ENCODE measurements at regions not wholly inside any gene's neighbourhood (a gene's known extent, or its start where the extent isn't known, plus 50 kb on each side); places are given as distances from the start of the nearest gene placed in this dataset.

- Histone ChIP-seq H3K9ac (no peak overlapping the region), H4K20me1 (ENCODE audit: insufficient read depth) (no peaks in the 10 kb centered on the region), H3K4me1 (ENCODE audit: insufficient read depth) (no peaks in the 10 kb centered on the region), H3K9me2 (ENCODE audit: insufficient read depth) (no peaks in the 10 kb centered on the region), H3K4me2 (ENCODE audit: unreplicated experiment) (no peak overlapping the region), H3K27ac (no peak overlapping the region), H3K9me3 (ENCODE audit: low read depth) (no peaks in the 10 kb centered on the region), H2AFZ (no peak overlapping the region), H3K79me2 (ENCODE audit: insufficient read depth) (no peaks in the 10 kb centered on the region), H3K4me3 (no peak overlapping the region), H3F3A (ENCODE audit: insufficient read depth) (no peaks in the 10 kb centered on the region), H3K36me3 (ENCODE audit: low read depth) (no peaks in the 10 kb centered on the region), H3K27me3 (replicated peaks; ENCODE audit: insufficient read depth) (peaks cover 47% of the 10 kb centered on the region)
- no peak for DNase-seq
- WGBS, 2 experiments (ENCODE audit: low coverage in 1 of 2, low lambda C conversion rate in 2 of 2, missing lambda C conversion rate in 2 of 2) = 30 to 32% methylated on average over 3 of the region's 3 CpGs
- in situ Hi-C loops (cut with MboI) = no loop called here
- TF ChIP-seq EZH2 (IDR thresholded peaks at IDR 0.05; ENCODE audit: insufficient read depth, poor library complexity, severe bottlenecking) (no peak), EZH2phosphoT487 (IDR thresholded peaks at IDR 0.05; ENCODE audit: insufficient read depth, low read depth) (no peak)
Measured at GRCh38 chr18:57983472-57983871, 60.6 kb upstream of the NEDD4L start.

DNA sequence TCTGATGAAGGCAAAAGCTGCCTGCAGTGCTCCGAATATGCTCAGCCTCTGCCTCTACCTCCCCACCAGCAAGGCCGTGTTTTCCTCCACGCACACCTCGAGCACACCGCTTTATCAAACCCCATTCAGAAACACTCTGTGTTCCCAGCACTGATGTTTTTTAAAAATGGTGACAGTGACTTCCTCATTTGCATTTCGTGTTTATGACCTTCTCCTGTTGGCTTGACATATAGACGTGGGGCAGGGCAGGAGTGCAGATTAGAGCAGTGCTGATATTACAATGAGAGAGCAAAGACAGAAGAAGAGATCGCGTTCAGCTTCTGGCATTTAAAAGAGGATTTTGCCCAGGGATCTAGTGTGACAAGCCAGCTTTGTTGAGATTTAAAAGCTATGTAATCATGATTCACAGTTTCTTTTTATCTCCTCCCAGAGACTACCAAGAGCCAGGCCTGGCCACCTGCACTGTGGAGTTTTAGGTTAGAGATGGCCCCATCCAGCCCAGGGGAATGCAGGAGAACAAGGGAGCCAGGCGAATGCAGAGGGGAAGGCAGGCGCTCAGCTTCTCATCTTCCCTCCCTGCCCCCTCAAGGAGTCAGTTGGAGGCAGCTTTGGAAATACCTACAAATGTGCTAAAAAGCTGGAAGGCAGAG is 61.5 kb upstream of the NEDD4L start:
- Histone ChIP-seq H4K20me1 (ENCODE audit: insufficient read depth) (no peaks in the 10 kb centered on the region), H3K36me3 (ENCODE audit: low read depth) (no peaks in the 10 kb centered on the region), H2AFZ (no peak overlapping the region), H3K79me2 (ENCODE audit: insufficient read depth) (no peaks in the 10 kb centered on the region), H3K4me2 (ENCODE audit: unreplicated experiment) (no peak overlapping the region), H3K4me3 (no peak overlapping the region), H3K27ac (no peak overlapping the region), H3K4me1 (ENCODE audit: insufficient read depth) (no peaks in the 10 kb centered on the region), H3K27me3 (replicated peaks; ENCODE audit: insufficient read depth) (peaks cover 44% of the 10 kb centered on the region), H3F3A (ENCODE audit: insufficient read depth) (no peaks in the 10 kb centered on the region), H3K9me3 (ENCODE audit: low read depth) (no peaks in the 10 kb centered on the region), H3K9me2 (ENCODE audit: insufficient read depth) (no peaks in the 10 kb centered on the region), H3K9ac (no peak overlapping the region)
- in situ Hi-C loops (cut with MboI) = no loop called here
- no peak for DNase-seq
- 76 to 83% methylated on average over 11 of the region's 11 CpGs for WGBS, 2 experiments (ENCODE audit: low coverage in 1 of 2, low lambda C conversion rate in 2 of 2, missing lambda C conversion rate in 2 of 2)
- TF ChIP-seq EZH2 (IDR thresholded peaks at IDR 0.05; ENCODE audit: insufficient read depth, poor library complexity, severe bottlenecking) = no peak
- TF ChIP-seq EZH2phosphoT487 (IDR thresholded peaks at IDR 0.05; ENCODE audit: insufficient read depth, low read depth) = no peak

DNA sequence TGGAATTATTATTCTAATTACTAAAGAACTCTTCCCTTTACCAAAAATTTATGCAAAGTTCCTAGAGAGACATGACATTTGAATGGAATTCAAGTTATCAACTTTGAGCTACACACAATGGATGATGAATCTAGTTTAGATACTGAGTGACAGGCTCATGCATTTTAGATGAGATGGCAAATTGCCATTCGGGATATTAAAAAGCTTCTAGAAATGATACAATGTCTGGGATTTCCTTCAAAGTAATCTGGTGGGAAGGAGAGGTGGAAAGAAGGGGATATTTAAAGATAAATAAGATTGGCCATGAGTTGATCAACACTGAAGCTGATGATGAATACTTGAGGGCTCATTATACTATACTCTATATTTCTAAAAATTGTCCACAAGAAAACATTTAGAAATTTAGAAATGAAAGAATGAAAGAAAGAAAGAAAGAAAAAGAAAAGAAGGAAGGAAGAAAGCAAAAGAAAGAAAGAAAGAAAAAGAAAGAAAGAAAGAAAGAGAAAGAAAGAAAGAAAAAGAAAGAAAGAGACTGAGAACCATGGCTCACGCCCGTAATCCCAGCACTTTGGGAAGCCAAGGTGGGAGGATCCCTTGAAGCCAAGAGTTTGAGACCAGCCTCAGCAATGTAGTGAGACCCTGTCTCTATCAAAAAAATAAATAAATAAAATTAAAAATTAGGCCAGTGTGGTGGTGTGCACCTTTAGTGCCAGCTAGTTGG is 62.6 kb upstream of the NEDD4L start:
- H3K36me3 ChIP-seq (ENCODE audit: low read depth) = no peaks in the 10 kb centered on the region
- H3K27me3 ChIP-seq (replicated peaks; ENCODE audit: insufficient read depth) = peaks cover 45% of the 10 kb centered on the region
- in situ Hi-C loops (cut with MboI) = no loop called here
- no peak overlapping the region for H3K9ac ChIP-seq
- TF ChIP-seq EZH2 (IDR thresholded peaks at IDR 0.05; ENCODE audit: insufficient read depth, poor library complexity, severe bottlenecking) (no peak), EZH2phosphoT487 (IDR thresholded peaks at IDR 0.05; ENCODE audit: insufficient read depth, low read depth) (no peak)
- H4K20me1 ChIP-seq (ENCODE audit: insufficient read depth) = no peaks in the 10 kb centered on the region
- no peaks in the 10 kb centered on the region for H3K79me2 ChIP-seq (ENCODE audit: insufficient read depth)
- H2AFZ ChIP-seq = no peak overlapping the region
- H3K4me2 ChIP-seq (ENCODE audit: unreplicated experiment) = no peak overlapping the region
- H3K9me3 ChIP-seq (ENCODE audit: low read depth) = no peaks in the 10 kb centered on the region
- no peak overlapping the region for H3K27ac ChIP-seq
- H3F3A ChIP-seq (ENCODE audit: insufficient read depth) = no peaks in the 10 kb centered on the region
- H3K4me3 ChIP-seq = no peak overlapping the region
- H3K4me1 ChIP-seq (ENCODE audit: insufficient read depth) = no peaks in the 10 kb centered on the region
- 78 to 86% methylated on average over 3 of the region's 3 CpGs for WGBS, 2 experiments (ENCODE audit: low coverage in 1 of 2, low lambda C conversion rate in 2 of 2, missing lambda C conversion rate in 2 of 2)
- no peaks in the 10 kb centered on the region for H3K9me2 ChIP-seq (ENCODE audit: insufficient read depth)
- DNase-seq = no peak

GRCh38 chr18:57980573-57981307 is 63.3 kb upstream of the NEDD4L start:
- DNase-seq = no peak
- no peaks in the 10 kb centered on the region for H4K20me1 ChIP-seq (ENCODE audit: insufficient read depth)
- WGBS, 2 experiments (ENCODE audit: low coverage in 1 of 2, low lambda C conversion rate in 2 of 2, missing lambda C conversion rate in 2 of 2) = 41 to 43% methylated on average over 4 of the region's 4 CpGs
- in situ Hi-C loops (cut with MboI) = no loop called here
- TF ChIP-seq EZH2 (IDR thresholded peaks at IDR 0.05; ENCODE audit: insufficient read depth, poor library complexity, severe bottlenecking) (no peak), EZH2phosphoT487 (IDR thresholded peaks at IDR 0.05; ENCODE audit: insufficient read depth, low read depth) (no peak)
- no peak overlapping the region for H3K9ac ChIP-seq
- H3K9me3 ChIP-seq (ENCODE audit: low read depth) = no peaks in the 10 kb centered on the region
- no peaks in the 10 kb centered on the region for H3K79me2 ChIP-seq (ENCODE audit: insufficient read depth)
- no peak overlapping the region for H3K4me3 ChIP-seq
- no peak overlapping the region for H3K27ac ChIP-seq
- H3K4me2 ChIP-seq (ENCODE audit: unreplicated experiment) = no peak overlapping the region
- H2AFZ ChIP-seq = no peak overlapping the region
- peaks cover 50% of the 10 kb centered on the region for H3K27me3 ChIP-seq (replicated peaks; ENCODE audit: insufficient read depth)
- H3F3A ChIP-seq (ENCODE audit: insufficient read depth) = no peaks in the 10 kb centered on the region
- no peaks in the 10 kb centered on the region for H3K9me2 ChIP-seq (ENCODE audit: insufficient read depth)
- H3K36me3 ChIP-seq (ENCODE audit: low read depth) = no peaks in the 10 kb centered on the region
- H3K4me1 ChIP-seq (ENCODE audit: insufficient read depth) = no peaks in the 10 kb centered on the region

Data from GM23248 (cell line).